ENCODE measurements at regions not wholly inside any gene's neighbourhood (a gene's known extent, or its start where the extent isn't known, plus 50 kb on each side); places are given as distances from the start of the nearest gene placed in this dataset.

GRCh38 chr15:100751585-100751984 lies 128.0 kb upstream of the ALDH1A3 start:
- TF ChIP-seq ZNF274 (IDR thresholded peaks at IDR 0.05; ENCODE audit: borderline replicate concordance, extremely low read depth, low read length) (no peak), EZH2 (IDR thresholded peaks at IDR 0.05; ENCODE audit: low read depth, low read length, severe bottlenecking) (no peak), TBP (IDR thresholded peaks at IDR 0.05; ENCODE audit: low read depth, low read length) (no peak), EGR1 (IDR thresholded peaks at IDR 0.05; ENCODE audit: borderline replicate concordance, low read depth, low read length) (no peak), RFX5 (IDR thresholded peaks at IDR 0.05; ENCODE audit: borderline replicate concordance, low read depth, low read length) (no peak), CEBPB (IDR thresholded peaks at IDR 0.05; ENCODE audit: low read depth, low read length) (no peak), NRF1 (IDR thresholded peaks at IDR 0.05; ENCODE audit: low read depth, low read length) (no peak), JUN (IDR thresholded peaks at IDR 0.05; ENCODE audit: low read depth, low read length) (no peak), SUZ12 (IDR thresholded peaks at IDR 0.05; ENCODE audit: low read length) (no peak), SAP30 (IDR thresholded peaks at IDR 0.05; ENCODE audit: insufficient read depth, insufficient replicate concordance, low read length) (no peak)
- TF ChIP-seq, protein P1, sequence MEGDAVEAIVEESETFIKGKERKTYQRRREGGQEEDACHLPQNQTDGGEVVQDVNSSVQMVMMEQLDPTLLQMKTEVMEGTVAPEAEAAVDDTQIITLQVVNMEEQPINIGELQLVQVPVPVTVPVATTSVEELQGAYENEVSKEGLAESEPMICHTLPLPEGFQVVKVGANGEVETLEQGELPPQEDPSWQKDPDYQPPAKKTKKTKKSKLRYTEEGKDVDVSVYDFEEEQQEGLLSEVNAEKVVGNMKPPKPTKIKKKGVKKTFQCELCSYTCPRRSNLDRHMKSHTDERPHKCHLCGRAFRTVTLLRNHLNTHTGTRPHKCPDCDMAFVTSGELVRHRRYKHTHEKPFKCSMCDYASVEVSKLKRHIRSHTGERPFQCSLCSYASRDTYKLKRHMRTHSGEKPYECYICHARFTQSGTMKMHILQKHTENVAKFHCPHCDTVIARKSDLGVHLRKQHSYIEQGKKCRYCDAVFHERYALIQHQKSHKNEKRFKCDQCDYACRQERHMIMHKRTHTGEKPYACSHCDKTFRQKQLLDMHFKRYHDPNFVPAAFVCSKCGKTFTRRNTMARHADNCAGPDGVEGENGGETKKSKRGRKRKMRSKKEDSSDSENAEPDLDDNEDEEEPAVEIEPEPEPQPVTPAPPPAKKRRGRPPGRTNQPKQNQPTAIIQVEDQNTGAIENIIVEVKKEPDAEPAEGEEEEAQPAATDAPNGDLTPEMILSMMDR (IDR thresholded peaks at IDR 0.05; ENCODE audit: control extremely low read depth in 1 of 3, insufficient read depth in 1 of 3, low read depth in 1 of 3, low read length in 3 of 3) = no peak

Measured in H1 (cell line).